ENCODE measurements at regions not wholly inside any gene's neighbourhood (a gene's known extent, or its start where the extent isn't known, plus 50 kb on each side); places are given as distances from the start of the nearest gene placed in this dataset.

- TF ChIP-seq RAD21 (IDR thresholded peaks at IDR 0.05 in 1 of 2, conservative IDR thresholded peaks at IDR 0.05 in 1 of 2; ENCODE audit: low read depth in 2 of 2, low read length in 2 of 2): no peak
- no peak for TF ChIP-seq USF2 (IDR thresholded peaks at IDR 0.05; ENCODE audit: low read length)
- TF ChIP-seq RBBP5 (IDR thresholded peaks at IDR 0.05; ENCODE audit: borderline replicate concordance, low read depth, low read length): no peak
These were observed 84.4 kb upstream of the RGMA start (continued) for GRCh38 chr15:93173369-93173768.

Data from H1 (cell line).